HCEC 1CT (cell line): ENCODE measurements at regions not wholly inside any gene's neighbourhood (a gene's known extent, or its start where the extent isn't known, plus 50 kb on each side); places are given as distances from the start of the nearest gene placed in this dataset.

Source experiments
- DNase-seq: peaks from one replicate; pipeline ENCODE4 v3.0.0-alpha.2; 2017

GRCh38 chr12:98453492-98453891 lies 61.9 kb upstream of the TMPO start:
- DNase-seq = no peak

GRCh38 chr12:98456041-98456440 lies 59.3 kb upstream of the TMPO start:
- no peak for DNase-seq

- DNase-seq = no peak
These were observed 58.5 kb upstream of the TMPO start for GRCh38 chr12:98456576-98457573.

GRCh38 chr12:98464190-98464589 lies 51.2 kb upstream of the TMPO start:
- DNase-seq = peak; percentile 35

GRCh38 chr12:98465505-98465904 lies 49.9 kb upstream of the TMPO start:
- no peak for DNase-seq
